ENCODE measurements at regions not wholly inside any gene's neighbourhood (a gene's known extent, or its start where the extent isn't known, plus 50 kb on each side); places are given as distances from the start of the nearest gene placed in this dataset.

DNA sequence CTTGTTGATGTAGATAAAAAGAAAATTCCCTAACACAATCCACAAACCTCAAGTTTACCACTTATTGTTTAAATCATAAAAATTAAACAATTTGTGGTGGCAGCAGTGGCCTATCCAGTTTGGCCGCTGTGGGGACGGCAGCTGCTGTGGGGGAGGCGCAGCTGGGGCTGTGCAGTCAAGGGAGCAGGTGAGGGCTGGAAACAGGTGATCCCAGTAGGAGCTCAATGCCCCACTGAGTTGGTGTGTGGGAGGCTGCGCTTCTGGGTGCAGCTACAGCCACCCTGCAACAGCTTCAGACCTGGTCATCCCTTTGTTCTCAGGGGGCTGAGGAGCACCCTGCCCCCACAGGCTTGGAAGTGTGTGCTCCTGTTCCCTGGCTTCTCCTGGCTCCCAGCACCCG lies 266.0 kb upstream of the FSIP2 start:
- TF ChIP-seq TCF12 (IDR thresholded peaks at IDR 0.05; ENCODE audit: low read depth) (peak; percentile 65), EGR1 (IDR thresholded peaks at IDR 0.05) (no peak)
- TF ChIP-seq, protein P1, sequence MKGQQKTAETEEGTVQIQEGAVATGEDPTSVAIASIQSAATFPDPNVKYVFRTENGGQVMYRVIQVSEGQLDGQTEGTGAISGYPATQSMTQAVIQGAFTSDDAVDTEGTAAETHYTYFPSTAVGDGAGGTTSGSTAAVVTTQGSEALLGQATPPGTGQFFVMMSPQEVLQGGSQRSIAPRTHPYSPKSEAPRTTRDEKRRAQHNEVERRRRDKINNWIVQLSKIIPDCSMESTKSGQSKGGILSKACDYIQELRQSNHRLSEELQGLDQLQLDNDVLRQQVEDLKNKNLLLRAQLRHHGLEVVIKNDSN (IDR thresholded peaks at IDR 0.05) = no peak

DNA sequence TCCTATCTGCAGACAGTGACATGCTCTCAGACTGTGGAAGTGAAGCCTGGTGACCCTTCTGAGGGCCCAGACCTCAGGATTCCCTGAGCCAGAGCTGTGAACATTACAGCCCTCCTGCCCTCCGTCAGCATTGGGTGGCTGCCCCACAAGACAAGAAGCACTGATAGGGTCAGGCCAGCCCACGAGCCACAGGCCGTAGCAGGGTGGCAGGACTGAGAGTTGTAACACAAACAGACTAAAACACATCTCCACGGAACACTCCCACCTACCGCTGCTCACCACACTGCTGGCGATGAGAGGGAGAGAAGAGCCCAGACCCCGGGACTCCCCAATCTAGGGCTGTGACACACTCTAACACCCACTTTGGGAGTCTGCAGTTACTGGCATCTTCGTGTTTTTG lies 264.8 kb upstream of the FSIP2 start:
- no peak for TF ChIP-seq TCF12 (IDR thresholded peaks at IDR 0.05; ENCODE audit: low read depth)
- no peak for TF ChIP-seq CREB1 (IDR thresholded peaks at IDR 0.05; ENCODE audit: low read depth)
- TF ChIP-seq TEAD4 (IDR thresholded peaks at IDR 0.05) = no peak
- TF ChIP-seq RAD21 (IDR thresholded peaks at IDR 0.05; ENCODE audit: low read depth) = no peak
- TF ChIP-seq EGR1 (IDR thresholded peaks at IDR 0.05) = no peak

DNA sequence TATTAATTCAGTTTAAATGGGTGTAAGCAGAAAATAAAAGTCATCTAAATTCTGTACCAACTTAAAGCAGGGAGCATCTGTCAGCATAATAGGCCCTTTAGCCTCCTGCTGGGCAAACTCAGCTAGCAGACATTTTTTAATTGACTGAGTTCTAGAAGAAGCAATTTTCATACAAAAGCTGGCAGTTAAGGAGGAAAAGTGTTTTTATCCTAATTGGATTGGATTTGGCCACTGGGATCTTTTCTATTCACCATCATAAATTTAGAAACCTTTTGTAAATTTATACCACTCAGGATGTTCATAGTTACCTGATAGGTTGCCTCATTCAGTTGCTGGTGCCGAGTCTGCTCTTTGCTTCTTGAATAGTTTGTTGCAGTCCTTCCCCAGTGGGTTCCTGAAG lies 262.7 kb upstream of the FSIP2 start:
- TF ChIP-seq NFIC (IDR thresholded peaks at IDR 0.05) (no peak), TEAD4 (IDR thresholded peaks at IDR 0.05) (no peak), CREB1 (IDR thresholded peaks at IDR 0.05; ENCODE audit: low read depth) (no peak), FOXM1 (IDR thresholded peaks at IDR 0.05; ENCODE audit: borderline replicate concordance, low read depth) (no peak), CEBPB (IDR thresholded peaks at IDR 0.05) (no peak), TAF1 (IDR thresholded peaks at IDR 0.05; ENCODE audit: low read depth) (no peak), ZBTB7A (IDR thresholded peaks at IDR 0.05; ENCODE audit: low read depth) (no peak), TCF12 (IDR thresholded peaks at IDR 0.05; ENCODE audit: low read depth) (no peak), EP300 (IDR thresholded peaks at IDR 0.05; ENCODE audit: borderline replicate concordance) (no peak)
- TF ChIP-seq, protein P2, sequence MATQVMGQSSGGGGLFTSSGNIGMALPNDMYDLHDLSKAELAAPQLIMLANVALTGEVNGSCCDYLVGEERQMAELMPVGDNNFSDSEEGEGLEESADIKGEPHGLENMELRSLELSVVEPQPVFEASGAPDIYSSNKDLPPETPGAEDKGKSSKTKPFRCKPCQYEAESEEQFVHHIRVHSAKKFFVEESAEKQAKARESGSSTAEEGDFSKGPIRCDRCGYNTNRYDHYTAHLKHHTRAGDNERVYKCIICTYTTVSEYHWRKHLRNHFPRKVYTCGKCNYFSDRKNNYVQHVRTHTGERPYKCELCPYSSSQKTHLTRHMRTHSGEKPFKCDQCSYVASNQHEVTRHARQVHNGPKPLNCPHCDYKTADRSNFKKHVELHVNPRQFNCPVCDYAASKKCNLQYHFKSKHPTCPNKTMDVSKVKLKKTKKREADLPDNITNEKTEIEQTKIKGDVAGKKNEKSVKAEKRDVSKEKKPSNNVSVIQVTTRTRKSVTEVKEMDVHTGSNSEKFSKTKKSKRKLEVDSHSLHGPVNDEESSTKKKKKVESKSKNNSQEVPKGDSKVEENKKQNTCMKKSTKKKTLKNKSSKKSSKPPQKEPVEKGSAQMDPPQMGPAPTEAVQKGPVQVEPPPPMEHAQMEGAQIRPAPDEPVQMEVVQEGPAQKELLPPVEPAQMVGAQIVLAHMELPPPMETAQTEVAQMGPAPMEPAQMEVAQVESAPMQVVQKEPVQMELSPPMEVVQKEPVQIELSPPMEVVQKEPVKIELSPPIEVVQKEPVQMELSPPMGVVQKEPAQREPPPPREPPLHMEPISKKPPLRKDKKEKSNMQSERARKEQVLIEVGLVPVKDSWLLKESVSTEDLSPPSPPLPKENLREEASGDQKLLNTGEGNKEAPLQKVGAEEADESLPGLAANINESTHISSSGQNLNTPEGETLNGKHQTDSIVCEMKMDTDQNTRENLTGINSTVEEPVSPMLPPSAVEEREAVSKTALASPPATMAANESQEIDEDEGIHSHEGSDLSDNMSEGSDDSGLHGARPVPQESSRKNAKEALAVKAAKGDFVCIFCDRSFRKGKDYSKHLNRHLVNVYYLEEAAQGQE (IDR thresholded peaks at IDR 0.05; ENCODE audit: low read depth) = no peak
- TF ChIP-seq, protein P3, sequence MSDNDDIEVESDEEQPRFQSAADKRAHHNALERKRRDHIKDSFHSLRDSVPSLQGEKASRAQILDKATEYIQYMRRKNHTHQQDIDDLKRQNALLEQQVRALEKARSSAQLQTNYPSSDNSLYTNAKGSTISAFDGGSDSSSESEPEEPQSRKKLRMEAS (IDR thresholded peaks at IDR 0.05) = no peak
- TF ChIP-seq, protein P1 (IDR thresholded peaks at IDR 0.05) = no peak

DNA sequence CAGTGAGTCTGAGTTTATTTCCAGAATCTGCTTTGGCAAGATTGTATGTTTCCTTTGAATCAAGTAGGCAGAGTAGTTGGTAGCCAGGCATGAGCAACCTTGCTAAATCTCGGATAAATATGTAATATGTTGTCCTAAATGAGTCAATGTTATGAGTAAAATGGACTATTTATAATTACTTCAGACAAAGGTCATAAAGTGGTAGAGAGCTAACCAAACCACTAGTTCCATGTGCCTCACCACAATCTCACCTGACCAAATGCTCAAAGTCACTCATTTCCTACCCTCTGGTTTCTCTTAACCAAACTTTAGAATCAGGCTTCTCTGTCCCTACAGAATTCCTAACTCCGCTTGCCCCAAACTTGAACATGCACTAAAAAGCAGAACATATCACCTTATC lies 261.2 kb upstream of the FSIP2 start:
- TF ChIP-seq NFIC (IDR thresholded peaks at IDR 0.05) (no peak), FOXM1 (IDR thresholded peaks at IDR 0.05; ENCODE audit: borderline replicate concordance, low read depth) (no peak), YY1 (IDR thresholded peaks at IDR 0.05; ENCODE audit: low read depth) (no peak), TAF1 (IDR thresholded peaks at IDR 0.05; ENCODE audit: low read depth) (no peak), TCF12 (IDR thresholded peaks at IDR 0.05; ENCODE audit: low read depth) (no peak), EP300 (IDR thresholded peaks at IDR 0.05; ENCODE audit: borderline replicate concordance) (no peak), ZBTB7A (IDR thresholded peaks at IDR 0.05; ENCODE audit: low read depth) (no peak), CEBPB (IDR thresholded peaks at IDR 0.05) (no peak), CREB1 (IDR thresholded peaks at IDR 0.05; ENCODE audit: low read depth) (no peak), EGR1 (IDR thresholded peaks at IDR 0.05) (no peak)
- TF ChIP-seq, protein P3 (IDR thresholded peaks at IDR 0.05) = no peak
- TF ChIP-seq, protein P2 (IDR thresholded peaks at IDR 0.05; ENCODE audit: low read depth) = no peak
- TF ChIP-seq, protein P1 (IDR thresholded peaks at IDR 0.05) = no peak

DNA sequence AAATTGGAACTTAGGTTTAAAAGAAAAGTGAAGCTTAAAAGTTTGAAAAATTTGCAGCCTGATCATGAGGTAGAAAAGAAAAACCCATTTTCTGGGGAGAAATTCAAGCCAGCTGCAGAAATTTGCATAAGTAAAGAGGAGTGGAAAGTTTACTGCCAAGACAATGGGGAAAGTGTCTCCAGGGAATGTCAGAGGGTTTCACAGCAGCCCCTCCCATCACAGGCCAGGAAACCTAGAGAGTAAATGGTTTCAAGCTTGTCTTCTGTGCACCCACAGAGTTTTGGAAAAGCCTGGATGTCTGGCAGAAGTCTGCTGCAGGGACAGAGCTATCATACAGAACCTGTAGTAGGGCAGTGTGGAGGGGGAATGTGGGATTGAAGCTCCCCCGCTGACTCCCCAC lies 254.0 kb upstream of the FSIP2 start:
- no peak for TF ChIP-seq CEBPB (IDR thresholded peaks at IDR 0.05)
- no peak for TF ChIP-seq EGR1 (IDR thresholded peaks at IDR 0.05)
- no peak for TF ChIP-seq TEAD4 (IDR thresholded peaks at IDR 0.05)
- no peak for TF ChIP-seq RAD21 (IDR thresholded peaks at IDR 0.05; ENCODE audit: low read depth)
- TF ChIP-seq FOXM1 (IDR thresholded peaks at IDR 0.05; ENCODE audit: borderline replicate concordance, low read depth) = no peak
- TF ChIP-seq TAF1 (IDR thresholded peaks at IDR 0.05; ENCODE audit: low read depth) = no peak
- TF ChIP-seq EP300 (IDR thresholded peaks at IDR 0.05; ENCODE audit: borderline replicate concordance) = no peak
- TF ChIP-seq ZBTB7A (IDR thresholded peaks at IDR 0.05; ENCODE audit: low read depth) = no peak
- TF ChIP-seq, protein P3 (IDR thresholded peaks at IDR 0.05) = no peak
- no peak for TF ChIP-seq YY1 (IDR thresholded peaks at IDR 0.05; ENCODE audit: low read depth)

DNA sequence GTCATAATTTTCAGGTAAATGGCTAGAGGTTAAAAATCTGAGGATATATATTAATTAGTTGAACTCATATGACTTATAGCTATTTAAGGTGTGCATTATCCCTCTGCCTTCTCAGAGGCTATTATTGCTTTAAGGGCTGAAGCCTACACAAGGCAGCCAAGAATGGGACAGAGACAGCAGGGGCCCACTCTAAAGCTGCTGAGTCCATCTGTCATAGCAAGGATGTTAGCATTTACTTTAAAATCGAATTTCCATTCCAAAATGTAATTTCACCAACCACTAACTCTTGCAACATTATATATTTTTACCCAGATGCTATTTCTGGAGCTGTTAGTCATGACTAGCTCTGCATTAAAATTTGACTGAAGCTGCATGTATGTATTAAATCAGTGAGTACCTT lies 236.3 kb upstream of the FSIP2 start:
- TF ChIP-seq RAD21 (IDR thresholded peaks at IDR 0.05; ENCODE audit: low read depth) = no peak
- TF ChIP-seq, protein P1 (IDR thresholded peaks at IDR 0.05) = no peak
- no peak for TF ChIP-seq ZBTB7A (IDR thresholded peaks at IDR 0.05; ENCODE audit: low read depth)
- TF ChIP-seq FOXM1 (IDR thresholded peaks at IDR 0.05; ENCODE audit: borderline replicate concordance, low read depth) = no peak
- TF ChIP-seq NFIC (IDR thresholded peaks at IDR 0.05) = no peak
- no peak for TF ChIP-seq EP300 (IDR thresholded peaks at IDR 0.05; ENCODE audit: borderline replicate concordance)

Measured in Ishikawa (cell line).